ENCODE measurements at regions not wholly inside any gene's neighbourhood (a gene's known extent, or its start where the extent isn't known, plus 50 kb on each side); places are given as distances from the start of the nearest gene placed in this dataset.
"Not testable (repeated sequence)": the region's sequence is repeated elsewhere in the genome, so short reads cannot be mapped to it uniquely, and the experiment has no call there.

DNA sequence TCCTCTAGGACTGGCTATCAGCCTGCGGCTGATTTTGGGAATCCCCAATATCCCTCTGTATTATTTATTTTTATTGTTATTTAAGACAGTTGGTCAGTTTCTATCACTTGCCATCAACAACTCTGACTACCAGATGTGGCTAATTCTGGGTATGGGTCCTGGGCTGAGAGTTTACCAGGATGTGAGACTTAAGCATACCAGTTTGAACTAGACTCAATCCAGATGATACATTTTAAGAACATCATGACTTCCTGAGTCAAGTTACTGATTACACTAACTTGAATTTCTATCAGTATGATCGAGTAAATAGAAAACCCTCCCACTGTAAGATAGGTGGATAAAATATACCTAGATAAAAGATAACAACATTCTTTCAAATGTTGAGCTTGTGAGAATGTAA, 634.0 kb downstream of the MAT2B start:
- DNase-seq (no peak), ATAC-seq (replicated peaks) (no peak)
- Mint-ChIP-seq H3K36me3 (ENCODE audit: insufficient read depth) (no peaks in the 10 kb centered on the region), H3K4me3 (no peak overlapping the region), H3K27me3 (no peaks in the 10 kb centered on the region), H3K4me1 (ENCODE audit: low read depth in 2 of 2) (no peaks in the 10 kb centered on the region), H3K27ac (no peak overlapping the region), H3K9me3 (peaks cover 0 to 7% of the 10 kb centered on the region in 2 donors)

DNA sequence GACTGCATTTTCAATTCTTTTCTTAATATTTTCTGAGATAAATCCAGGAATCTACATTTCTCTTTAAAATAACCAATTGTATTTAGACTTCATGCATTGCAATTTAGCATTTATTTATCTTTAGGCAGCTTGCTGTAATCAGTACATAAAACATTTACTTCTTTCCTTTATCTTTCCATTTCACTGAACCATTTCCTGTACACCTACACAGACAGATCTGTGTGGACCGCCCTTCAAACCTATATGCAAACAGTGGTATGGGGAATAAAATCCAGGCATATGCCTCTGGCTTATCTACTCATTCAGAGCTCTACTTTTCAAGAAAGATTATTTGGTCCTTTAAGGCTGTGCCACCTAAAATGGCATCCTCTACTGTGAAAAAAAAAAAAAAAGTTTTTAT, 640.0 kb downstream of the MAT2B start:
- H3K4me3 Mint-ChIP-seq: no peak overlapping the region
- no peaks in the 10 kb centered on the region for H3K27me3 Mint-ChIP-seq
- no peak for ATAC-seq (replicated peaks)
- no peaks in the 10 kb centered on the region for H3K4me1 Mint-ChIP-seq (ENCODE audit: low read depth in 2 of 2)
- DNase-seq: no peak
- no peak overlapping the region for H3K27ac Mint-ChIP-seq
- no peaks in the 10 kb centered on the region for H3K36me3 Mint-ChIP-seq (ENCODE audit: insufficient read depth)
- H3K9me3 Mint-ChIP-seq: peaks cover 0 to 17% of the 10 kb centered on the region in 2 donors

DNA sequence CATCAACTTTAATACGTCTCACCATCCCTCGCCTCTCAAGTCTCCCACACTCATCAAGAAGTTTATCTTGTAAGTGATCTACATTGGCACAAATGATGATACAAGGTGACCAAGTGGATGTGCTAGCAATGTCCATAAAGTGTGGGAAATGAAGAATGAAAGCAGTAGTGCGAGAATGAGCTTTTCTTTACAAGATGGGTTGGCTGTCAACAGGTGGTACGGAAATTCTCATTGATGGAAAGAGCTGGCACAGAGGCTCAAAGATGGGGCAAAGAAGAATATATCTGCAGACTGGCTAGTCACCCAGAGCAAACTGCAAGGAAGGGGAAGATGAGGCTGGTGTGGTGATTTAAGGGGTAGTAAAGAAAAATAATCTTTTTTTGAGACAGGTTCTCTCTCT, 640.8 kb downstream of the MAT2B start:
- Mint-ChIP-seq H3K27me3 (no peaks in the 10 kb centered on the region), H3K4me1 (ENCODE audit: low read depth in 2 of 2) (no peaks in the 10 kb centered on the region), H3K36me3 (ENCODE audit: insufficient read depth) (no peaks in the 10 kb centered on the region), H3K4me3 (no peak overlapping the region), H3K9me3 (peaks cover 0 to 17% of the 10 kb centered on the region in 2 donors), H3K27ac (no peak overlapping the region)
- DNase-seq (no peak), ATAC-seq (replicated peaks) (no peak)

DNA sequence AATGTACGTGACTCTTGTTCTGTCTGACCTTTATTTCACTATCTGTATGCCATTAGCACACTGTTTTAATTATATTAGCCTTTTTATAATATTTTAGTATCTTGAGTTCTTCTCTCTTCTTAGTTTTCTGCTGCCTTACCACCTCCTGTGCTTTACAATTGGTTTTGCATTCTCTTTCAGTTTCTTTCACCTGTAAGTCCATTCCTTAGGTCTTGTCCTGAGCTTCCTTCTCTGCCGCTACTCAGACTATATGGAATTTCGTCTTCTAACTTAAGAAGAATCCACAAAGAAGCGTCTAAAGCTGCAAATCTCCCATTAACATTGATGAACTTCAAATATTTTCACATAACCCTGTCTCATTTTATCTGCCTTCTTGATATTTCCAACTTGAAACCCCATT, 642.9 kb downstream of the MAT2B start:
- Mint-ChIP-seq H3K4me1 (ENCODE audit: low read depth in 2 of 2) (no peaks in the 10 kb centered on the region), H3K36me3 (ENCODE audit: insufficient read depth) (no peaks in the 10 kb centered on the region), H3K4me3 (no peak overlapping the region), H3K27ac (no peak overlapping the region), H3K9me3 (peaks cover 0 to 23% of the 10 kb centered on the region in 2 donors), H3K27me3 (no peaks in the 10 kb centered on the region)
- ATAC-seq (replicated peaks) (no peak), DNase-seq (no peak)

DNA sequence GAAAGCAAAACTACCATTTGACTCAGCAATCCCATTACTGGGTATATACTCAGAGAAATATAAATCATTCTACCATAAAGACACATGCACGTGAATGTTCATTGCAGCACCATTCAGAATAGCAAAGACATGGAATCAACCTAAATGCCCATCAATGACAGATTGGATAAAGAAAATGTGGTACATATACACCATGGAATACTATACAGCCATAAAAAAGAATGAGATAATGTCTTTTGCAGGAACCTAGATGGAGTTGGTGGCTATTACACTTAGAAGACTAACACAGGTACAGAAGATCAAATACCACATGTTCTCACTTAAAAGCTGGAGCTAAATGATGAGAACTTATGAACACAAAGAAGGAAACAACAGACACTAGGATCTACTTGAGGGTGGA, 647.1 kb downstream of the MAT2B start:
- DNase-seq; H3K36me3 Mint-ChIP-seq (ENCODE audit: insufficient read depth); H3K4me1 Mint-ChIP-seq (ENCODE audit: low read depth in 2 of 2); H3K4me3 Mint-ChIP-seq; H3K27ac Mint-ChIP-seq; H3K27me3 Mint-ChIP-seq; ATAC-seq (replicated peaks): not testable (repeated sequence)
- peaks cover 0 to 17% of the 10 kb centered on the region in 2 donors for H3K9me3 Mint-ChIP-seq

DNA sequence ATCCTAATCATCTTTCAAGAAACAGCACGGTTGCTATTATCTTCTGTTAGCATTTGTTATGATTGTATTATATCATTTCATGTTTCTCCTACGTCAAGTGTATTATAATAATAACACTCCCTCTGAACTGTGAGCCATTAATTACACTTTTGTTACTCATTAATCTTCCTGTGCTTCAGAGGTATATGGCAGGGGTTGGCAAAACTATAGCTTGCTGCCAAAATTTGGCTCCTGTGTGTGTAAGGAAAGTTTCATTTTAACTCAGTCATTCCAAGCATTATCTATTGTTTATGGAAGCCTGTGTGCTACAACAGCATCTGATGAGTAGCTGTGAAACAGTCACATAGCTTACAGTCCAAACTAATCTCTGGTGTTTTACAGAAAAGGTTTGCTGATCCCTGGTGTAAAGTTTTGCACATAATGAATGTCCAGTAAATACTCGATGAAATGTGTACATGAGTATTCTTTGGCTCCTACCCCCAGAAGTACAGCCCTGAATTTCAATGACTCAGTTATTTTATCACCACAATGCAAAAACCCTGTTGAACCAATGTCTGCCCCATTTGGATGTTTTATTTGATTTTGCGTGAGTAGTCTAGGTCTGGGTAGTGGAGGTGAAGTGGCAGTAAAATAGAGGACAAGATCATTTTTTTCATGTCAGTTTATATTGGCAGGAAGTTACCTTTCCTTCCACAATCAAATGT, 648.2 kb downstream of the MAT2B start:
- Mint-ChIP-seq H3K9me3 (peaks cover 0 to 14% of the 10 kb centered on the region in 2 donors), H3K36me3 (ENCODE audit: insufficient read depth) (no peaks in the 10 kb centered on the region), H3K4me1 (ENCODE audit: low read depth in 2 of 2) (no peaks in the 10 kb centered on the region), H3K4me3 (no peak overlapping the region), H3K27ac (no peak overlapping the region), H3K27me3 (no peaks in the 10 kb centered on the region)
- no peak for DNase-seq
- ATAC-seq (replicated peaks): no peak

DNA sequence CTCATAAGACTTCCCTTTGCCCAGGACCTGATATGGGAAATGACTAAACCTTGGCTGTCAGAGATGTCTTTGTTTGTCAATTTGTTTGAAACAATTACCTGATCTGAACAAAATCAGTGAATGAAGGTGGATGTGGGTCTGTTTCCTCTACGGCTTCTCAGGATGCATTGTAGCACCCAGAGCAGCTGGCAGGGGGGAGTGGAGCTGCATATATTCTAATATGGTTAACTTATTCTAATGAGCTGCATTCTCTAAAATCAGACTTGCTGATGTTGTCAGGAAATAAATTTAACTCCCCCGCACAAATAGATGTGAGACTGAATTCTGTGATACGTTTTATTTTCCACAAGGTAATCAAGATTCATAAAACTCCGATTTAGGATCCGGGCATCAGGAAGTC, 665.4 kb downstream of the MAT2B start:
- H3K27me3 Mint-ChIP-seq: no peaks in the 10 kb centered on the region
- peaks cover 6 to 13% of the 10 kb centered on the region in 2 donors for H3K9me3 Mint-ChIP-seq
- no peak for ATAC-seq (replicated peaks)
- H3K4me3 Mint-ChIP-seq: no peak overlapping the region
- DNase-seq: no peak
- no peaks in the 10 kb centered on the region for H3K36me3 Mint-ChIP-seq (ENCODE audit: insufficient read depth)
- H3K27ac Mint-ChIP-seq: no peak overlapping the region
- no peaks in the 10 kb centered on the region for H3K4me1 Mint-ChIP-seq (ENCODE audit: low read depth in 2 of 2)

DNA sequence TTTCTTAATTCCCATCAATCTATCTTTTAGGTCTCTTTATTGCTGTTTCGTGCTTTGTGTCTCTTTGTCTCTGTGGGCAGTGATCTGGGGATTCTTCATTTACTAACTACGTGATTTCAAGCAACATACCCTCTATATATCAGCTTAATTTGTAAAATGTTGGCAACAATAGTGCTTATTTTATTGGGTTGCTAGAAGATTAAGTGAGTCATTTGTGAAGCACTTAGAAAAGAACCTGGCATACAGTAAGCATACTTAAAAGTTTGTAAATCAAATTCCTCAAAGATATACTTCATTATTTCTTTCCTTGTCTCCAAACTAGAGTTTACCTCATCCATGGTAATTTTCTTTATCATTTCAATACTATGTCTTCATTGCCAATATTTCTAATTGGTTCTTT, 669.7 kb downstream of the MAT2B start:
- Mint-ChIP-seq H3K27ac (no peak overlapping the region), H3K27me3 (no peaks in the 10 kb centered on the region), H3K36me3 (ENCODE audit: insufficient read depth) (no peaks in the 10 kb centered on the region), H3K9me3 (peaks cover 0 to 18% of the 10 kb centered on the region in 2 donors), H3K4me3 (no peak overlapping the region), H3K4me1 (ENCODE audit: low read depth in 2 of 2) (no peaks in the 10 kb centered on the region)
- ATAC-seq (replicated peaks): no peak
- DNase-seq: no peak

DNA sequence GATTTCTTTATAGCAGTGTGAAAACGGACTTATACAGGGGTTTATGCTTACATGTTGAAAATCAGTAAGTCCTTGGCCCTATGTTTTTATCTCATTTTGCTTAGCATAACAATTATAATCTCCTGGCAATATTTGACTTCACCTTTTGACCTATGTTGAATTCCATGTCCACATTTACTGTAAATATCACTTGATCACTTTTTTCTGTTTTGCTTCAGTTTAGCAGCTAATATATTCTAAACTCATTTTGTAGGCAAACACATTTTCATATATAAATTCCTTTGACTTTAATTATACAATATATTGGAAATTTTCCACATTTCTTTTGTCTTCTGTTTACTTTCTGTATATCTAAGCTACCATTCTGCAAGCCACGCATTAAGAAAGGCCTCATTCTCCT, 674.0 kb downstream of the MAT2B start:
- Mint-ChIP-seq H3K27me3 (no peaks in the 10 kb centered on the region), H3K36me3 (ENCODE audit: insufficient read depth) (no peaks in the 10 kb centered on the region), H3K4me1 (ENCODE audit: low read depth in 2 of 2) (no peaks in the 10 kb centered on the region), H3K4me3 (no peak overlapping the region), H3K27ac (no peak overlapping the region), H3K9me3 (peaks cover 8% of the 10 kb centered on the region in 2 donors)
- no peak for ATAC-seq (replicated peaks)
- no peak for DNase-seq

DNA sequence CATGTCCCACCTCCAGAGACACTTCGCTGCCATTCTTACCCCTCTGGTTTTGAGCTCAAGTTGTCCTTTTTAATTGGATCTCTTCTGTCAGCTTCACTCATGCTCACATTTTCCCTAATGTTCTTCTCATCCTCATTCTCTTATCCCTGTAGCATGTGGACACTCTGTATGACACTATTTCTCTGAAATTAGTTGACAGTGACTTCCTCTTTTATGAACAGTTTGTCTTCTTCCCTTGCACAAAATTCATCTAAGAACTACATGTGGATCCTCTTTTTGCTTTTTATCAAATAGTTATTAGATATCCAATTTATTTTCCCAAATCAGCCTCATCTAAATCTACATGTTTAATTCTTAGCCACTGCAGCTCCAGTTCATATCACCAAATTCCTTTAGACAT, 676.2 kb downstream of the MAT2B start:
- no peaks in the 10 kb centered on the region for H3K4me1 Mint-ChIP-seq (ENCODE audit: low read depth in 2 of 2)
- H3K36me3 Mint-ChIP-seq (ENCODE audit: insufficient read depth): no peaks in the 10 kb centered on the region
- H3K9me3 Mint-ChIP-seq: peaks cover 5 to 8% of the 10 kb centered on the region in 2 donors
- ATAC-seq (replicated peaks) (no peak), DNase-seq (no peak)
- H3K4me3 Mint-ChIP-seq: no peak overlapping the region
- no peaks in the 10 kb centered on the region for H3K27me3 Mint-ChIP-seq
- no peak overlapping the region for H3K27ac Mint-ChIP-seq

DNA sequence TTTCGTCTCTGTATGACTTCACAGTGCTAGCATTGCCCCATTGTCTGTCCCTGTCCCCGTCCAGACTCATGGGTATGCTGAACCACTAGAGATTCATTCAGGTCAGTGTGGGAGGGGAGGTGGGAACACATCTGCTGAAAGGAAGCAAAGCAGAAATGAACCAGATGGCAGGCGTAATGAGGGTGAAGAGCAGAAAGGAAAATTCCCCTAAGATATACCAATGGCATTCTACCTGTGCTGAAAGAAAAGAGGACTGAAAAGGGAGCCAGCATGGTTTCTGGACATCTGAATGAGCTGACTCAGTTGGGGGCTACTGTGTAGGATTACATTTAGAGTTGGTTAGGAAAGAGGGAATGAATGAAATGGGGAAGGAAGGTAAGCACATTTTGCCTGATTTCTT, 678.7 kb downstream of the MAT2B start:
- DNase-seq (no peak), ATAC-seq (replicated peaks) (no peak)
- peaks cover 3 to 8% of the 10 kb centered on the region in 2 donors for H3K9me3 Mint-ChIP-seq
- no peaks in the 10 kb centered on the region for H3K36me3 Mint-ChIP-seq (ENCODE audit: insufficient read depth)
- no peak overlapping the region for H3K4me3 Mint-ChIP-seq
- no peak overlapping the region for H3K27ac Mint-ChIP-seq
- no peaks in the 10 kb centered on the region for H3K27me3 Mint-ChIP-seq
- no peaks in the 10 kb centered on the region for H3K4me1 Mint-ChIP-seq (ENCODE audit: low read depth in 2 of 2)

DNA sequence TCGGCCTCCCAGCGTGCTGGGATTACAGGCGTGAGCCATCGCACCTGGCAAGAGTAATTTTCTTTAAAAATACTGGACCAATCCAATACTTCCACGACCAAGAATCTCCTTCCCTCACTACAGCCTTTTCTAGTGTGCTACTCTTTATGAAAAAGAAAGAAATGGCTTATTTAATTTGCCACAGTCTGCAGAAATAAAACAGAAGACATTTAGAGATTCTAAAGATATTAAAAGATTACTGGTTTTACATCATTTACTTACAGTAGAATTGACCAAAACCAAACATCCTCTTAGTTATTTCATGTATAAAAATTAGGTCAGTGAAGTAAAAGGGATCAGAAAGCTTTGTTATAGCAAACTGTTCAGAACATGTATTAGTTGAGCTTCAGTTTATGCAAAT, 679.6 kb downstream of the MAT2B start:
- no peaks in the 10 kb centered on the region for H3K27me3 Mint-ChIP-seq
- H3K27ac Mint-ChIP-seq: no peak overlapping the region
- ATAC-seq (replicated peaks): no peak
- H3K4me3 Mint-ChIP-seq: no peak overlapping the region
- no peaks in the 10 kb centered on the region for H3K36me3 Mint-ChIP-seq (ENCODE audit: insufficient read depth)
- no peaks in the 10 kb centered on the region for H3K4me1 Mint-ChIP-seq (ENCODE audit: low read depth in 2 of 2)
- peaks cover 2 to 8% of the 10 kb centered on the region in 2 donors for H3K9me3 Mint-ChIP-seq
- no peak for DNase-seq

DNA sequence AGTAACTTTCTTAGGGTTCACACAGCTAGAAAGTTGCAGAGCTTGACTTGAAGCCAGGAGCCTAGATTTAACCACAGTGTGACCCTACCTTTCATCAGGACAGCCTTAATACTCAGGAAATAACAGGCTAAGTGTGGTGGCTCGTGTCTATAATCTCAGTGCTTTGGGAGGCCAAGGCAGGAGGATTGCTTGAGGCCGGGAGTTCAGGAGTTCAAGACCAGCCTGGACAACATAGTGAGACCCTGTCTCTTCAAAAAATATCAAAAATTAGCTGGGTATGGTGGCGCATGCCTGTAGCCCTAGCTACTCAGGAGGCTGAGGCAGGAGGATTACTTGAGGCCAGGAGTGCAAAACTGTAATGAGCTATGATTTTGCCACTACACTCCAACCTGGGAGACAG, 681.1 kb downstream of the MAT2B start:
- Mint-ChIP-seq H3K9me3 (peaks cover 4% of the 10 kb centered on the region in 2 donors), H3K27ac (no peak overlapping the region), H3K4me3 (no peak overlapping the region), H3K4me1 (ENCODE audit: low read depth in 2 of 2) (no peaks in the 10 kb centered on the region), H3K27me3 (no peaks in the 10 kb centered on the region), H3K36me3 (ENCODE audit: insufficient read depth) (no peaks in the 10 kb centered on the region)
- DNase-seq: no peak
- no peak for ATAC-seq (replicated peaks)

DNA sequence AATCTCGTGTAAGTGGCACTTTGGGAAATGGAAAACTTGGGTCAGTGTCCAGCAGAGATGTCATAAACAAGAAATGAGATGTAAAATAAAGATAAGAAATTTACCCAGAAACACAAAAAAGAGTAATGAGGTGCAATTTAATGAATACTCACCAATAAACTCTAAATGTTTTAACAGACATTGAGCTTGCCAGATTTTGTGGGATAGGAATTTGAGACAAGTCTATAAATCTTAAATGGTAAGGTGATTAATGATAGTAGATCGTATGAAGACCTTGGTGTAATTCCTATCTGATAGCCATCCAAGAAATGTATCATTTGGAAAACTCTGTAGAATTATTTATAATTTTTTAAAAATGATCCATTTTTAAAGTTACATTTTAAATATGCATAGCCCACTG, 682.4 kb downstream of the MAT2B start:
- no peaks in the 10 kb centered on the region for H3K36me3 Mint-ChIP-seq (ENCODE audit: insufficient read depth)
- H3K4me1 Mint-ChIP-seq (ENCODE audit: low read depth in 2 of 2): no peaks in the 10 kb centered on the region
- ATAC-seq (replicated peaks) (no peak), DNase-seq (no peak)
- no peaks in the 10 kb centered on the region for H3K27me3 Mint-ChIP-seq
- H3K9me3 Mint-ChIP-seq: peaks cover 0 to 3% of the 10 kb centered on the region in 2 donors
- H3K4me3 Mint-ChIP-seq: no peak overlapping the region
- H3K27ac Mint-ChIP-seq: no peak overlapping the region

DNA sequence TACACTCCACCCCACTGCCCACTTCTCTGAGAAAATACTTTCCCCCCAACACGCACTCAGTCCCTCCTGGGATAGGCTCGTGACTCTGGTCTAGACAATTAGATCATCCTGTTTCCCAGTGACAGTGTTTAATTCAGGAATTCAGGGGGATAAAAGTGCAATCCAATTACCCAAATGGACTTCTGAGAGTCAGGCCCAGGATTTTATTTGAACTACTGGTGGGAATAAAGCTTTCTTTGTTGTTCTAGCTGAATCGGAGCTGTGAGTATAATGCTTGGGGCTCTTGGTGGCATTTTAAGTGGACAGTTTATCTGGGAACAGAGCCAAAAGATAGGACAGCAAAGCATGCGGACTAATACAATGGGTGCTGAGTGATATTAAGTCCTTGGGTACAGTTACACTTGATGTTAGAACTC, 683.3 kb downstream of the MAT2B start:
- no peaks in the 10 kb centered on the region for H3K36me3 Mint-ChIP-seq (ENCODE audit: insufficient read depth)
- no peak overlapping the region for H3K4me3 Mint-ChIP-seq
- no peak overlapping the region for H3K27ac Mint-ChIP-seq
- no peak for DNase-seq
- ATAC-seq (replicated peaks): no peak
- H3K27me3 Mint-ChIP-seq: no peaks in the 10 kb centered on the region
- no peaks in the 10 kb centered on the region for H3K4me1 Mint-ChIP-seq (ENCODE audit: low read depth in 2 of 2)
- H3K9me3 Mint-ChIP-seq: peaks cover 0 to 5% of the 10 kb centered on the region in 2 donors

Measured in effector memory CD8-positive, alpha-beta T cell (primary cell).